Middle frontal gyrus (tissue), 1 donor: ENCODE measurements at regions not wholly inside any gene's neighbourhood (a gene's known extent, or its start where the extent isn't known, plus 50 kb on each side); places are given as distances from the start of the nearest gene placed in this dataset.
"Not testable (repeated sequence)": the region's sequence is repeated elsewhere in the genome, so short reads cannot be mapped to it uniquely, and the experiment has no call there.

Experiments used
- DNase-seq: peaks from one replicate; pipeline ENCODE4 v3.0.0-alpha.2; 2015; ENCODE audit warnings: low spot score; ENCODE audit errors: extremely low spot score

GRCh38 chr1:208686592-208686991 lies 442.4 kb upstream of the PLXNA2 start:
- DNase-seq, result no peak

DNA sequence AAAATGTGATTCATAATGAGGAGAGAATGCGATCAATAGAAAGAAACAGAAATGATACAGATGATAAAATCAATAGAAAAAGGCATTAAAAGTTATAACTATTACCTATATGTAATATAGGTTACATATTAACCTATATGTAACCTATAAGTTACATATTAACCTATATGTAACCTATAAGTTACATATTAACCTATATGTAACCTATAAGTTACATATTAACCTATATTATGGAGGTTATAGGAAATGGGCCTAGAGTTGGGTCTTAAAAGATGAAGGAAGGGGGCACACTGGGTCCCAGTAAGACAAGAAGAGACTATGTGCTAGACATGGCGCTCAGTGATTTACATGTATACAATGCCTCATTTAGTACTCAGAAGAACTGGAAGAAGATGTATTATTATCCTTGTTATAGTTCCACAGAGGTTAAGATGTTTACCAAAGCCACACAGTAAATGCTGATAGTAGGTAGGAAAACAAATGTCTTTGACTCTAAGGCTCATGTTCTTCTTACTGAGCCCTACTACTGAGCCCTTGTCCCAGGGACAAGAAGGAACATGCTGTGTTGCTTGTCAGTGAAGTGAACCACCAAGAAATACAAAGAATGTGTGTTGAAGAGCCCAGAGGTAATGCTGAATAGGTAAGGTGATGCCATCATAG lies 444.6 kb upstream of the PLXNA2 start:
- DNase-seq, result no peak

DNA sequence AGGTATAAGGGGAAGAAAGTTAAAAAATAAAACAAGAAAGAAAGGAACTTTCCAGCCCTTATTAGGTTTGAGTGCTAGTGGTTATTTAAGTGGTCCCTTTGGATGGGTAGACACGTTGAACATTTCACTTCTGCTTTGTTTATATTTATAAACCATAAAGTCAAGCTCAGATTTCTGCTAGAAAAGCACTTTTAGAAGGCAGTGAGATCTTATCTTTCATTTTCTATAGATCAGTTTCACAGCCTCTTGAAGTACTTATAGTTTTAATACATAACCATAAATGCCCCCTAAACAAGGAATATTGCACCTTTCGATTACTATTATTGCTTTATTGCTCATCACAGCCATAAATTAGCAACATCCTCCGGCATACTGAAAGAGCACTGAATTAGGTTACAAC lies 446.8 kb upstream of the PLXNA2 start:
- DNase-seq, result no peak

- no peak for DNase-seq
These were observed 465.8 kb upstream of the PLXNA2 start for GRCh38 chr1:208709981-208710380.

- DNase-seq, result no peak
These were observed 470.1 kb upstream of the PLXNA2 start for GRCh38 chr1:208714323-208714722.

- DNase-seq, result no peak
These were observed 473.3 kb upstream of the PLXNA2 start for GRCh38 chr1:208717525-208717924.

GRCh38 chr1:208722592-208722991 lies 478.4 kb upstream of the PLXNA2 start:
- no peak for DNase-seq

GRCh38 chr1:208724079-208724478 lies 479.9 kb upstream of the PLXNA2 start:
- no peak for DNase-seq

DNA sequence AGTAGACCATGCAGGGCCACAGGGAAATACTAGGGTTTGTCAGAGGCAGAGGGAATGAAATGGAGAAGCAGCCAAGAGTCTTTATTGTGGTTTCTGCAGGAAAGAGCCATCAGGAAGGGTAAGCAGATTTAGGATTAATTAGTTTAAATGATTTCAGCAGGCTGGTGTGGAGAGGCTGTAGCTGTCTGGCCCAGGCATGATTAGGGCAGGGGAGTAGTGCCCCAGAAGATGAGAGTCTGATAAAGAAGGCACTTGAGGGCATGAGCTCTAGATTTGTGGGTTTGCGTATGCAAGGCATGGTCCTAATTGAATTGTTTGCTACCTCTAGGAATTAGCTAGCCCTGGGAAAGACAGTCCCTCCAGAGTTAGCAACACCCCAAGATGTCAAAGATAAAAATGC lies 484.6 kb upstream of the PLXNA2 start:
- DNase-seq, result no peak

DNA sequence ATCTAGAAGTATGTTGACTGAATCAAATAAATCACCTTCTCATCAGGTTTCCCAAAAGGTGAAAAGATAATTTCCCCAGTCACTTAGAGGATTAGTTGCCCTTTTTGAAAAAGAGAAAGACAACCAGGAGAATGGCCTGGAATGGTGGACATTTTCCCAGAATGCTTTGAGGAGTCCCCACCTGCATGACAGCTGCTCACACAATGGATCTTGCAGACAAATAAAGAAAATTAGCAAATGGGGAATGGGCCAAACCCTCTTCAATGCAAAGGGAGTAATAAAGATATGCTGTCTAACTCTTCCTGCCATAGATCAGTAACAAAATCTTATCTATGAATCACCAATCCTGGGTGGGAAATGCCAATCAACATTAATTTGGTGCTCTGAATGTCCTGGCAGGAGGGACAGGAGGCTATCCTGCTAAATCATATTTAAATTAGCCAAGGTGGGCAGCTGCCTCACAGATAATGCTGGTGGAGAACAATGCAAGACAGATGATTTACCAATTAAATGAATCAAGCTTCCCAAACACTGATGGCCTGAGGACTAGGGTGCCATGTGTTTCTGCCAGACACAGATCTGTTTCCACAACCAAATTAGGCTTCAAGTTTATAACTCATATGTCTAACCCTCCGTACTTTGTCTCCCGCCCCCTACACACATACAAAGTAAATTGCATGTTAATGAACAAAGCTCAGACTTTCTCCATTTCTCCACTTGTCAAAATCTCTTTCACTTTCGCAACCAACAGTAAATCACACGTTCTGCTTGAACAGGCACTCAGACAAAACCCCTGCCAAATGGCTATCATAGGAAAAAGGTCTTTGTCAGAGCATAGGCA lies 488.0 kb upstream of the PLXNA2 start:
- no peak for DNase-seq

- no peak for DNase-seq
These were observed 493.0 kb upstream of the PLXNA2 start for GRCh38 chr1:208737161-208737560.

DNA sequence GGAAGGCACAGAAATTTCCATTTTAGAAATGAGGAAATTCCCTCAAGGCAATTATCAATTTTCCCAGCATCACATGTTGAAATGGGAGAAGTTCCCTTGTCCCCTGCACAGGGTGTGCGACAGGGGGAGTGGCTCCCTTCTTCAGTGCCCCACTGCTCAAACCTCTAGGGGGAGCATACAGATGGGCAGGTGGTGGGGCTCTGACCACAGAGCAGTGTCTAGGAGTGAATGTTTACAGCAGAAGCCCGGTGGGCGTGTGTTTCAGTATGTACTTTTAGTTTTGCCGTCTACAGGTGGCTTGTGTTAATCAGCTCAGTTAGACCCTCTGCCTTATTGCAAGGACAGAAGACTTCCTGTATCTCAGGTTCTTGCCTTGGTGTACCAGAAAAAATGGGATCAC lies 493.7 kb upstream of the PLXNA2 start:
- DNase-seq, result no peak

- DNase-seq, result not testable (repeated sequence)
These were observed 495.5 kb upstream of the PLXNA2 start for GRCh38 chr1:208739636-208740035.

DNA sequence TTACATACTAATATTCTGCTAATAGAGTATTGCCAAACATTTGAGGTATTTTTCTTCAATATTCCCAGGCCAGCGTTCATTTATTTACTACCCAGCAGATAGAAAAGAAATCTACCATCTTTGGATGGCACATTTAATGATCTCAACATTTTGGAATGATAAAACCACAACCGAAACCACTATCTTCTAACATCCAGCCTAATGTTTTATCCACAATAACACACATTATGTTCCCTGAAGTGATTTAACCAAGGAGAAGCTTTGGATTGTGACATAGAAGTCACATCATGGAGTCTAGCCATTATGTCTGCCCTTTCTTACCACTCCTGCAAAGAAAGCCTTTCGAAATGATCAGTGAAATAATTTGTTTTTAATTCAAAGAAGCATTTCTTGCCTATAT lies 497.1 kb upstream of the PLXNA2 start:
- no peak for DNase-seq

- no peak for DNase-seq
These were observed 499.2 kb upstream of the PLXNA2 start for GRCh38 chr1:208743361-208743760.

GRCh38 chr1:208747979-208748378 lies 503.8 kb upstream of the PLXNA2 start:
- DNase-seq, result no peak

DNA sequence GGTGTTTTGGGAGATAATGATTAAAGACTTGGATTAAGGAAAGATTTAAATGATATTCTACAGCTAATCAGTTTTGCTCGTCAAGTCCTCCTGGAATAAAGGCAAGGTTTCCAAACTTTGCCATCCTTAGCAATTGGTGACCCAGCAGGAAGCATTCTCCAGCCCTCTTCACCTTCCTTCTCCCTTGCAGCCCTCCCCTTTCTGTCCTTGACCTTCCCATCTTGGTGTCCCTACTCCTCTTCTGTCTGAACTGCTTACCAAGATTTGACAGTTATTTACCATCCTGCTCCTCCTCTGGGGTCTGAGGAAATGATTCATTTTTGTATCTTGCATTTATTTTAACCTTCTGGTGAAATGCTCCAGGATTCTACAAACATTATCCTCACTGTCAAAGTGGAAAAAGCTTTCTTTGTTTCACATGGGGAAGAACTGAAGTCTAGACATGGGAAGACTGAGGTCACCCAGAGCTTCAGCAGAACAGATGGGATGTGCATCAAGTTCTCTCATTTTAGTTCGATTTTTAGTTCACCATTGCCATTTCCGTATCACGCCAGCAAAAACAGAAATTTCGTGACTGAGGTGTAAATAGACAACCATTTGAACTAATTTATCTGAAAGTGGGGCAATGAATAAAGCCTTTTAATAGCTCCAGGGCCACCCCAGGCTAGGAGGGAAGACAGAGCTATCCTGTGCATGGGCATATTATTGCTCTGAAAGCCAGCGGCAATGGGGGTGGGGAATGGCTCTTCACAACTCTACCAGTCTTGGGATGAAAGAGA lies 504.4 kb upstream of the PLXNA2 start:
- DNase-seq, result no peak

DNA sequence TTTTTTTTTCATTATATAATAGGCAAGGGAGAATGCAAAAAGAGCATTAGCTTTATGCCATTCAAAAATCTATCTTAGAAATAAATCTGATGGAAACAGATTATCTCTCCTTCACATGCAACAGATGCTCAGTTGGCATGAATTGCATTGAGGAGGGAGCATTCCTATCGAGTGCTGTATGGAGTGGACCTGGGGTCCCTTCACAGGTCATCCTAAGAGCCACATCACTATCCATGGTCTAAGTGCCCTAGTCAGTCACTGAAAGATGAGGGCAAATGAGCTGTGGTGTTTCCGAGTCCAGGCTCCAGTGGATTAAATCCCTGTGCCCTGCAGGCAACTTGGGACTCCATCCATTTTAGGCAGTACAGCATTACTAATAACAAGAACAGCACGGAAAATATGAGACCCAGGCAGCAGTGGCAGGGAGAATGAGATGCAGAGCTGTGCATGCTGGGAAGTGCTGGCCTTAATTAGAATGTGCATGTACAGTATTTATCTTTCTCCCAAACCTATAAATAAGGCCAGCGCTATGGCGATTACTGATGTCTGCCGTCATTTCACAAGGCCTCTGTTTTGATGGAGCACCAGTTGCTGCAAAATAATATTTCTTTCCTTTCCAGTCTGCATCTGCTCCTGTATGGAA lies 512.3 kb upstream of the PLXNA2 start:
- DNase-seq, result no peak

- DNase-seq, result no peak
These were observed 513.7 kb upstream of the PLXNA2 start for GRCh38 chr1:208757846-208758245.

DNA sequence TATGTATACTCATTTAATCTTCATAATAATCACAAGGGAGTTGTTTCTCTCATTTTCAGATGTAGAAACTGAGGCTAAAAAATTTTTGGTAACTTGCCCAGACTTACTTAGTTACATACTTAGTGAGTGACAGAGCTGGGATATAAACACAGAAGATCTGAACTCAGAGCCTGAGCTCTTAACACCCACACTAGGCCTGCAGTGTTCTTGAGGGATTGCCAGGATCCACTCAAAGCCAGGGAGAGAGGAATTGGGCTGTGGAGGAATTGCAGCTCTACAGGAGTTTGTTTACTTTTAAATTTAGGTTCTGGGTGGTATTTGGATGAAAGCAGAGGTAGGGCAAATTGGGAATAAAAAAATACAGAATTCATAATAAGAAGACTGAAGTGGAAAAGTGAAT lies 515.1 kb upstream of the PLXNA2 start:
- DNase-seq, result no peak

DNA sequence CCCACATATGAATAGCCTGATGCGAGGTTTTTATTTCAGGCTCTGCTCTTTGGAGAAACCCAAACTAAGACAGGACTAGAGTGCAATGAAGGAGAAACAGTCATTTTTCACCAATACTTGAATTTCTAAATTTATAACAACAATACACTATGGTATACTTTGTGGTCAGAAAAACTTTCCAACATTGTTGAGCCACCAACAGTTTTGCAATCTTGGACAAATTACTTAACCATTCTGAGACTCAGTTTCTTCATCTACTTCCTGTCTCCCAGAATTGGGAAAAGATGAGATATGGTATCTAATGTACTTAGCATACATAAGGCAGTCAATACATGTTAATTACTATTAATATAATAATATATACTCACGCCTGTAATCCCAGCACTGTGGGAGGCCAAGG lies 519.8 kb upstream of the PLXNA2 start:
- DNase-seq, result no peak

GRCh38 chr1:208766832-208767231 lies 522.6 kb upstream of the PLXNA2 start:
- no peak for DNase-seq
